Gastrocnemius medialis (tissue), 4 donors: ENCODE measurements at regions not wholly inside any gene's neighbourhood (a gene's known extent, or its start where the extent isn't known, plus 50 kb on each side); places are given as distances from the start of the nearest gene placed in this dataset.

ENCODE experiments used
- POLR2A ChIP-seq, 2 donors: fragments of 450-650 bp; IDR thresholded peaks; one replicate each; pipeline ENCODE4 v1.6.1; 2017; ENCODE audit warnings: antibody characterized with exemption in 2 of 2, mild to moderate bottlenecking in 2 of 2, moderate library complexity in 2 of 2
- TF ChIP-seq, protein P1 (sequence below), 5 experiments: fragments of 450-650 bp in 3 of 5; fragments of 200-600 bp in 2 of 5; sonication (generic) in 2 of 5; IDR thresholded peaks in 4 of 5; conservative IDR thresholded peaks in 1 of 5; 1 replicate in 4 of 5; 2 replicates in 1 of 5; pipeline ENCODE4 v1.5.1; 2016 to 2019; ENCODE audit warnings: antibody characterized with exemption in 5 of 5, mild to moderate bottlenecking in 3 of 5, moderate library complexity in 3 of 5

DNA sequence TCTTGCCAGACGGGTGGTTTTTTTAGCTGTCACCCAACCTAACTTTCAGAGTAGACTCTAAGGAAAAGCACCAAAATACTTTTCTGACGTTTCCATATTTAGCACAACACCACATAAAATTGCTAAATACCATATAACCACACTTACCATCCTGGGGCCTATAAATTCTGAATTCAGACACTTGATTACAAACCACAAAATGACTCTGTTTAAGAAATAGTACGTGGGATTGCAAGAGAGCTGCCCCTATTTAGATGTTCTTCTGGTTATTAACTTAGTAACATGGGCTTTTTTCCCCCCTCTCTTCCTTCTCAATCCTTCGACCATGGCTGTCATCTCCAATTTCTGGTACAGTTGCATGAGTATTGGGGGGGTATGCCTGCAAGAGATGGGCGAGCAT lies 287.7 kb downstream of the BMP4 start:
- TF ChIP-seq, protein P1, sequence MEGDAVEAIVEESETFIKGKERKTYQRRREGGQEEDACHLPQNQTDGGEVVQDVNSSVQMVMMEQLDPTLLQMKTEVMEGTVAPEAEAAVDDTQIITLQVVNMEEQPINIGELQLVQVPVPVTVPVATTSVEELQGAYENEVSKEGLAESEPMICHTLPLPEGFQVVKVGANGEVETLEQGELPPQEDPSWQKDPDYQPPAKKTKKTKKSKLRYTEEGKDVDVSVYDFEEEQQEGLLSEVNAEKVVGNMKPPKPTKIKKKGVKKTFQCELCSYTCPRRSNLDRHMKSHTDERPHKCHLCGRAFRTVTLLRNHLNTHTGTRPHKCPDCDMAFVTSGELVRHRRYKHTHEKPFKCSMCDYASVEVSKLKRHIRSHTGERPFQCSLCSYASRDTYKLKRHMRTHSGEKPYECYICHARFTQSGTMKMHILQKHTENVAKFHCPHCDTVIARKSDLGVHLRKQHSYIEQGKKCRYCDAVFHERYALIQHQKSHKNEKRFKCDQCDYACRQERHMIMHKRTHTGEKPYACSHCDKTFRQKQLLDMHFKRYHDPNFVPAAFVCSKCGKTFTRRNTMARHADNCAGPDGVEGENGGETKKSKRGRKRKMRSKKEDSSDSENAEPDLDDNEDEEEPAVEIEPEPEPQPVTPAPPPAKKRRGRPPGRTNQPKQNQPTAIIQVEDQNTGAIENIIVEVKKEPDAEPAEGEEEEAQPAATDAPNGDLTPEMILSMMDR (IDR thresholded peaks at IDR 0.05 in 4 of 5, conservative IDR thresholded peaks at IDR 0.05 in 1 of 5): no peak
- no peak for TF ChIP-seq POLR2A (IDR thresholded peaks at IDR 0.05)
